Epithelial cell of proximal tubule (primary cell): ENCODE measurements at regions not wholly inside any gene's neighbourhood (a gene's known extent, or its start where the extent isn't known, plus 50 kb on each side); places are given as distances from the start of the nearest gene placed in this dataset.

ENCODE experiments used
- DNase-seq: peaks from one replicate; pipeline ENCODE4 v3.0.0-alpha.2; 2011; ENCODE audit warnings: low read depth
- H3K4me3 ChIP-seq: 2 replicates; pipeline ENCODE4 v1.5.1; 2011; ENCODE audit warnings: low read depth, mild to moderate bottlenecking, low read length
- TF ChIP-seq, protein P1 (sequence below): conservative IDR thresholded peaks from 2 replicates; pipeline ENCODE4 v1.5.1; 2012; ENCODE audit warnings: low read depth, mild to moderate bottlenecking, low read length

GRCh38 chr2:123917241-123917640 is 107.8 kb upstream of the CNTNAP5 start:
- DNase-seq = no peak
- TF ChIP-seq, protein P1, sequence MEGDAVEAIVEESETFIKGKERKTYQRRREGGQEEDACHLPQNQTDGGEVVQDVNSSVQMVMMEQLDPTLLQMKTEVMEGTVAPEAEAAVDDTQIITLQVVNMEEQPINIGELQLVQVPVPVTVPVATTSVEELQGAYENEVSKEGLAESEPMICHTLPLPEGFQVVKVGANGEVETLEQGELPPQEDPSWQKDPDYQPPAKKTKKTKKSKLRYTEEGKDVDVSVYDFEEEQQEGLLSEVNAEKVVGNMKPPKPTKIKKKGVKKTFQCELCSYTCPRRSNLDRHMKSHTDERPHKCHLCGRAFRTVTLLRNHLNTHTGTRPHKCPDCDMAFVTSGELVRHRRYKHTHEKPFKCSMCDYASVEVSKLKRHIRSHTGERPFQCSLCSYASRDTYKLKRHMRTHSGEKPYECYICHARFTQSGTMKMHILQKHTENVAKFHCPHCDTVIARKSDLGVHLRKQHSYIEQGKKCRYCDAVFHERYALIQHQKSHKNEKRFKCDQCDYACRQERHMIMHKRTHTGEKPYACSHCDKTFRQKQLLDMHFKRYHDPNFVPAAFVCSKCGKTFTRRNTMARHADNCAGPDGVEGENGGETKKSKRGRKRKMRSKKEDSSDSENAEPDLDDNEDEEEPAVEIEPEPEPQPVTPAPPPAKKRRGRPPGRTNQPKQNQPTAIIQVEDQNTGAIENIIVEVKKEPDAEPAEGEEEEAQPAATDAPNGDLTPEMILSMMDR = no peak

GRCh38 chr2:123928358-123928757 is 96.7 kb upstream of the CNTNAP5 start:
- H3K4me3 ChIP-seq = no peak overlapping the region
- no peak for DNase-seq
- TF ChIP-seq, protein P1 = no peak

More at GRCh38 chr2:123917241-123917640, 107.8 kb upstream of the CNTNAP5 start:
- no peak overlapping the region for H3K4me3 ChIP-seq

DNA sequence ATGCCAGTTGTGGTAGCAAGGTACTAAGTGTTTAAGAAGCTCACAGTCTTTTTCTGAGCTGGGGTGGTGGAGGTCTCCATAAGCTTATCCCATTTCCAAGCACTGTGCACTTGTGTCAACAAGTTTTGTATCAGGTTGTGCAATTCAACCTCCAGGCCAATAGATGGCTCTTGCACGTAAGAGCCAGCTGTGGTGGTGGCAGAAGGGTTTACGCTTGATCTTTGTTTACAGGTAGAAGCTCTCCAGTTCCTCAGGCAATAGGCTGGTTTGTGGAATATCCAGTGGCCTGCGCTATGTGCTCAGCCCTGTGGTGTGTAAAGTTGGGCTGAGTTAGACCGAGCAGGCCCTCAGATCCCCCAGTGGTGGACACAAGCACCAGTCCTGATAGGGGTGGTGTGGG is 89.7 kb upstream of the CNTNAP5 start:
- H3K4me3 ChIP-seq = no peak overlapping the region
- TF ChIP-seq, protein P1 = no peak
- no peak for DNase-seq

- peak; percentile 13 for DNase-seq
- TF ChIP-seq, protein P1 = no peak
Observed at GRCh38 chr2:123953846-123954245, 71.2 kb upstream of the CNTNAP5 start.

GRCh38 chr2:123958011-123958410 is 67.1 kb upstream of the CNTNAP5 start:
- TF ChIP-seq, protein P1 = no peak

More at GRCh38 chr2:123953846-123954245, 71.2 kb upstream of the CNTNAP5 start:
- H3K4me3 ChIP-seq = no peak overlapping the region

DNA sequence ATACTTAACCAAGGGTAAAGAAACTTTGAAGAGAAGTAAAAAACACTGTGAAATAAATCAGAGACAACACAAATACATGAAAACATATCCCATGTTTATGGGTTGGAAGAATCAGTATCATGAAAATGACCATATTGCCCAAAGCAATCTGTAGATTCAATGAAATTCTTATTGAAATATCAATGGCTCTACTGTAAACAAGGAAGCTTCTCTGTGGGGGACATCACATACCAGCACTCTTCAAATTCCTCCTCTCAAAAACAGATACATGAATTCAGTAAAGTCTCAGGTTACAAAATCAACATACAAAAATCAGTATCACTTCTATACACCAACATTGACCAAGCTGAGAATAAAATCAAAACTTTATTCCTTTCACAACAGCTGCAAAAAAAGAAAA is 63.5 kb upstream of the CNTNAP5 start:
- no peak overlapping the region for H3K4me3 ChIP-seq
- TF ChIP-seq, protein P1 = no peak
- no peak for DNase-seq

More at GRCh38 chr2:123958011-123958410, 67.1 kb upstream of the CNTNAP5 start:
- no peak for DNase-seq
- no peak overlapping the region for H3K4me3 ChIP-seq

- TF ChIP-seq, protein P1 = no peak
- no peak for DNase-seq
- no peak overlapping the region for H3K4me3 ChIP-seq
Observed at GRCh38 chr2:123971564-123972318, 53.3 kb upstream of the CNTNAP5 start.
